ENCODE measurements at regions not wholly inside any gene's neighbourhood (a gene's known extent, or its start where the extent isn't known, plus 50 kb on each side); places are given as distances from the start of the nearest gene placed in this dataset.

- no peak for DNase-seq
Measured at GRCh38 chr10:133004478-133004877, 62.1 kb upstream of the CFAP46 start.

GRCh38 chr10:133003188-133003587, 60.8 kb upstream of the CFAP46 start:
- DNase-seq: no peak

GRCh38 chr10:133002685-133003084, 60.3 kb upstream of the CFAP46 start:
- DNase-seq: no peak

GRCh38 chr10:133001114-133001513, 58.7 kb upstream of the CFAP46 start:
- no peak for DNase-seq

- DNase-seq: no peak
Measured at GRCh38 chr10:133000648-133001047, 58.3 kb upstream of the CFAP46 start.

GRCh38 chr10:132997517-132998265, 55.3 kb upstream of the CFAP46 start:
- DNase-seq: no peak

- DNase-seq: no peak
Measured at GRCh38 chr10:132996603-132997343, 54.4 kb upstream of the CFAP46 start.

GRCh38 chr10:132995909-132996602, 53.7 kb upstream of the CFAP46 start:
- no peak for DNase-seq

GRCh38 chr10:132994811-132995210, 52.4 kb upstream of the CFAP46 start:
- no peak for DNase-seq

- no peak for DNase-seq
Measured at GRCh38 chr10:132994185-132994796, 51.9 kb upstream of the CFAP46 start.

GRCh38 chr10:132993271-132994184, 51.2 kb upstream of the CFAP46 start:
- no peak for DNase-seq

GRCh38 chr10:132992433-132993215, 50.3 kb upstream of the CFAP46 start:
- DNase-seq: no peak
